OCI-LY7 (cell line): ENCODE measurements at regions not wholly inside any gene's neighbourhood (a gene's known extent, or its start where the extent isn't known, plus 50 kb on each side); places are given as distances from the start of the nearest gene placed in this dataset.

Experiments used
- BruUV-seq: library from RNA; stranded (reverse); fragments of 400-500 nt; replicated peaks from 2 replicates; lab custom pipeline; 2021; lab: Mats Ljungman, UMichigan
- CTCF ChIA-PET: fragments of 300-600 bp; sonication (Branson Sonifier 250); formaldehyde crosslinking; loops from one replicate; lab custom pipeline; 2022; ENCODE audit warnings: antibody characterized with exemption; ENCODE audit not compliant: unreplicated experiment; lab: Charles Lee
- POLR2A ChIA-PET: fragments of 300-600 bp; sonication (Branson Sonifier 250); formaldehyde crosslinking; loops from one replicate; lab custom pipeline; 2022; ENCODE audit warnings: antibody characterized with exemption; lab: Charles Lee
- DNase-seq: peaks from one replicate; pipeline ENCODE4 v3.0.0-alpha.2; 2015; ENCODE audit warnings: low spot score
- H2AFZ ChIP-seq: fragments of 200-600 bp; sonication (generic), shearing (Covaris generic); 2 replicates; pipeline ENCODE4 v1.6.1; 2014; ENCODE audit warnings: mild to moderate bottlenecking, antibody characterized with exemption, low read length, moderate library complexity
- H3K27ac ChIP-seq: fragments of 200-600 bp; sonication (generic); 2 replicates; pipeline ENCODE4 v1.5.1; 2014; ENCODE audit warnings: mixed run types, low read depth, mild to moderate bottlenecking, moderate library complexity, low read length, inconsistent platforms; ENCODE audit not compliant: poor library complexity, severe bottlenecking
- H3K36me3 ChIP-seq: fragments of 200-600 bp; sonication (generic); 2 replicates; pipeline ENCODE4 v1.6.1; 2014; ENCODE audit warnings: mild to moderate bottlenecking, antibody characterized with exemption, low read length, moderate library complexity, mixed read lengths; ENCODE audit not compliant: insufficient read depth
- H3K4me1 ChIP-seq: fragments of 200-600 bp; sonication (generic); 2 replicates; pipeline ENCODE4 v1.5.1; 2014; ENCODE audit warnings: mild to moderate bottlenecking, low read length; ENCODE audit not compliant: insufficient read depth, poor library complexity, severe bottlenecking
- H3K4me2 ChIP-seq: fragments of 200-600 bp; sonication (generic); 2 replicates; pipeline ENCODE4 v1.6.1; 2014; ENCODE audit warnings: mild to moderate bottlenecking, low read length
- H3K4me3 ChIP-seq: fragments of 200-600 bp; sonication (generic); 2 replicates; pipeline ENCODE4 v1.5.1; 2014; ENCODE audit warnings: mild to moderate bottlenecking, low read depth, low read length; ENCODE audit not compliant: poor library complexity, severe bottlenecking
- H3K79me2 ChIP-seq: fragments of 200-600 bp; sonication (generic); 2 replicates; pipeline ENCODE4 v1.6.1; 2016; ENCODE audit warnings: low read depth, mild to moderate bottlenecking, low read length, moderate library complexity, mixed read lengths; ENCODE audit not compliant: insufficient read depth
- H3K9me2 ChIP-seq: fragments of 200-600 bp; sonication (generic); 2 replicates; pipeline ENCODE4 v1.6.1; 2016; ENCODE audit warnings: mild to moderate bottlenecking, low read length, mixed read lengths; ENCODE audit not compliant: insufficient read depth
- H3K9me3 ChIP-seq: fragments of 200-600 bp; sonication (generic); 2 replicates; pipeline ENCODE4 v1.6.1; 2014; ENCODE audit warnings: mild to moderate bottlenecking, mixed run types, low read length, mixed read lengths
- H4K20me1 ChIP-seq: fragments of 200-600 bp; sonication (generic); 2 replicates; pipeline ENCODE4 v1.6.1; 2014; ENCODE audit warnings: mild to moderate bottlenecking, antibody characterized with exemption, low read length, moderate library complexity, mixed read lengths; ENCODE audit not compliant: insufficient read depth
- CTCF ChIP-seq: fragments of 200-600 bp; sonication (generic); conservative IDR thresholded peaks from 2 replicates; pipeline ENCODE4 v1.5.1; 2014; ENCODE audit warnings: mild to moderate bottlenecking, antibody characterized with exemption, low read length, moderate library complexity, mixed read lengths
- EZH2phosphoT487 ChIP-seq: fragments of 200-600 bp; sonication (generic); IDR thresholded peaks from 2 replicates; pipeline ENCODE4 v1.6.1; 2018; ENCODE audit warnings: low read depth, borderline replicate concordance, mild to moderate bottlenecking, mixed run types, antibody characterized with exemption, low read length, moderate library complexity, mixed read lengths
- intact Hi-C: fragments of 100-400 bp; cut with micrococcal nuclease; formaldehyde crosslinking; loops from one replicate; pipeline ENCODE4 v1.10.0; 2022; ENCODE audit not compliant: unreplicated experiment

DNA sequence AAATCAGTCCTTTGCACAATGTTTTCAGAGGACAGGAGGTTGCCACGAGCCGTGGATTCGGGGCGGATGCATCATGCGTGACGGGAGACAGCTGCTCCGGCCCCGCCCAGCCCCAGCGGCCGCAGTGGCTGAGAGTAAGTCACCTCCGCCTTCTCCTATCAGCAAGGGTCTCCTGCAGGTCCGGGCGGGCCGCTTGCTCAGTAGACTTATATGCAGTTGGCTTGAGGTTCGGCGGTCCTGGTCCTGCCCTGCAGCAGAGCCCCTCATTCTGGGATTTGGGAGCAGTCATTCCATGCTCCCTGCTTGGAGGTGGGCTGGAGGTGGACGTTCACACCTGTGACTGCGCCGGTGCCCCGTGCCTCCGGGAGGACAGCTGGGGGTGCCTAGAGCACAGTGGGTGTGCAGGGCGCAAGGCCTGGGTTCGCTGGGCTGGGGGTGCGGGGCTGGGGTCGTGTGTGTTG lies 86.3 kb upstream of the ADRA2C start:
- ChIA-PET POLR2A (no interaction called here), CTCF (no interaction called here)
- Histone ChIP-seq H4K20me1 (no peaks in the 10 kb centered on the region), H3K4me2 (peak overlapping the region; percentile 59), H3K9me3 (no peaks in the 10 kb centered on the region), H3K4me3 (peak overlapping the region; percentile 57), H2AFZ (no peak overlapping the region; the same call in 1 of the 2 replicates), H3K79me2 (no peaks in the 10 kb centered on the region), H3K4me1 (peaks cover 40% of the 10 kb centered on the region), H3K36me3 (no peaks in the 10 kb centered on the region), H3K9me2 (no peaks in the 10 kb centered on the region), H3K27ac (peak overlapping the region; percentile 95)
- intact Hi-C loops: no loop called here
- no peak for TF ChIP-seq CTCF
- no peak for TF ChIP-seq EZH2phosphoT487
- no TSS peak for BruUV-seq
- DNase-seq: peak; percentile 89

GRCh38 chr4:3679071-3679825 lies 86.9 kb upstream of the ADRA2C start:
- peak overlapping the region; percentile 59 for H3K4me2 ChIP-seq
- peak overlapping the region; percentile 31 for H3K4me3 ChIP-seq
- ChIA-PET POLR2A (no interaction called here), CTCF (no interaction called here)
- TF ChIP-seq CTCF (no peak), EZH2phosphoT487 (no peak)
- H3K79me2 ChIP-seq: no peaks in the 10 kb centered on the region
- H3K9me2 ChIP-seq: no peaks in the 10 kb centered on the region
- intact Hi-C loops: no loop called here
- H2AFZ ChIP-seq: no peak overlapping the region; the same call in 1 of the 2 replicates
- peaks cover 45% of the 10 kb centered on the region for H3K4me1 ChIP-seq
- no peaks in the 10 kb centered on the region for H3K9me3 ChIP-seq
- BruUV-seq: no TSS peak
- H3K27ac ChIP-seq: peak overlapping the region; percentile 95
- H4K20me1 ChIP-seq: no peaks in the 10 kb centered on the region
- H3K36me3 ChIP-seq: no peaks in the 10 kb centered on the region
- DNase-seq: peak; percentile 38

GRCh38 chr4:3677748-3678070 lies 88.5 kb upstream of the ADRA2C start:
- peak overlapping the region; percentile 95 for H3K27ac ChIP-seq
- peak; percentile 83 for DNase-seq
- H2AFZ ChIP-seq: no peak overlapping the region
- intact Hi-C loops: no loop called here
- CTCF ChIA-PET: interaction anchor here (0.7 kb wide), 1 partner anchor 192 kb away, joined by 4 read pairs; no protein-coding TSS in a partner anchor
- no peak overlapping the region for H3K4me3 ChIP-seq
- peaks cover 46% of the 10 kb centered on the region for H3K4me1 ChIP-seq
- H3K9me3 ChIP-seq: no peaks in the 10 kb centered on the region
- H3K4me2 ChIP-seq: no peak overlapping the region
- H4K20me1 ChIP-seq: no peaks in the 10 kb centered on the region
- POLR2A ChIA-PET: no interaction called here
- no peaks in the 10 kb centered on the region for H3K79me2 ChIP-seq
- no peaks in the 10 kb centered on the region for H3K9me2 ChIP-seq
- TF ChIP-seq CTCF: 0 out of 2 replicates have a peak, but pooled peaks have one; percentile 24
- TF ChIP-seq EZH2phosphoT487: no peak
- H3K36me3 ChIP-seq: no peaks in the 10 kb centered on the region
- BruUV-seq: no TSS peak
